C4-2B (cell line): ENCODE measurements at regions not wholly inside any gene's neighbourhood (a gene's known extent, or its start where the extent isn't known, plus 50 kb on each side); places are given as distances from the start of the nearest gene placed in this dataset.

Experiments used
- CTCF ChIP-seq: fragments of 450-650 bp; conservative IDR thresholded peaks from 2 replicates; pipeline ENCODE4 v1.5.1; 2017; ENCODE audit warnings: mild to moderate bottlenecking
- ZFX ChIP-seq: fragments of 450-650 bp; IDR thresholded peaks from 2 replicates; pipeline ENCODE4 v1.6.1; 2017

GRCh38 chr7:51660516-51660915 lies 343.9 kb upstream of the COBL start:
- TF ChIP-seq CTCF: no peak
- no peak for TF ChIP-seq ZFX
